Stomach (tissue), 4 donors: ENCODE measurements at regions not wholly inside any gene's neighbourhood (a gene's known extent, or its start where the extent isn't known, plus 50 kb on each side); places are given as distances from the start of the nearest gene placed in this dataset.

Experiments used
- CTCF ChIP-seq, 7 experiments: fragments of 450-650 bp in 4 of 7; fragments of 200-600 bp in 3 of 7; sonication (generic) in 3 of 7; IDR thresholded peaks; one replicate each; pipeline ENCODE4 v1.5.1; 2016 to 2019; ENCODE audit warnings: antibody characterized with exemption in 7 of 7, control low read depth in 2 of 7, mild to moderate bottlenecking in 1 of 7
- EP300 ChIP-seq: sonication (generic); formaldehyde crosslinking; IDR thresholded peaks from one replicate; pipeline ENCODE4 v1.6.1; 2017; ENCODE audit warnings: antibody characterized with exemption
- POLR2A ChIP-seq, 4 donors: fragments of 450-650 bp; IDR thresholded peaks; one replicate each; pipeline ENCODE4 v1.6.1; 2016; ENCODE audit warnings: antibody characterized with exemption in 4 of 4, control low read depth in 2 of 4, mild to moderate bottlenecking in 1 of 4, moderate library complexity in 1 of 4
- POLR2AphosphoS5 ChIP-seq, 3 donors: sonication (generic); formaldehyde crosslinking; IDR thresholded peaks; one replicate each; pipeline ENCODE4 v1.6.1; 2016; ENCODE audit warnings: antibody characterized with exemption in 3 of 3

GRCh38 chr16:73287859-73288405 is 240.0 kb upstream of the ZFHX3 start:
- TF ChIP-seq POLR2A (IDR thresholded peaks at IDR 0.05) (no peak), POLR2AphosphoS5 (IDR thresholded peaks at IDR 0.05) (no peak), CTCF (IDR thresholded peaks at IDR 0.05) (no peak), EP300 (no peak)
